ENCODE measurements at regions not wholly inside any gene's neighbourhood (a gene's known extent, or its start where the extent isn't known, plus 50 kb on each side); places are given as distances from the start of the nearest gene placed in this dataset.

DNA sequence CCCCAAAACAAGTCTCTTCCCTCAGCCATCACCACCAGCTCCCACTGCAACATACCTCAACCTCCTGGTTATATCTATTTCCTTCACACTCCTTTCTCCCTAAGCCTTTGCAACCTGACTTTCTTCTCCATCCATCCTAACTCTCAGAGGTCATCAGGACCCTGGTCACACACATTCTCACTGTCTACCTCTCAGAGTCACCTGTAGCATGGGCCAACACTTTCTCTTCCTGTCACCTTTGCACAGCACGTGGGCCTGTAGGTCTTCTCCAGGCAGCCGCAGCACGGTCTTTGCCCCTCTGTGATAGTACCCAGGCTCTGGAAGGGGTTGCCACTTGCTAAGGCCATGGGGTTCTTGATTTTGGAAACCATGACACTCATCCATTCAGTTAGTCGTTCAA lies 921.1 kb downstream of the UQCRFS1 start:
- TF ChIP-seq, protein P1, sequence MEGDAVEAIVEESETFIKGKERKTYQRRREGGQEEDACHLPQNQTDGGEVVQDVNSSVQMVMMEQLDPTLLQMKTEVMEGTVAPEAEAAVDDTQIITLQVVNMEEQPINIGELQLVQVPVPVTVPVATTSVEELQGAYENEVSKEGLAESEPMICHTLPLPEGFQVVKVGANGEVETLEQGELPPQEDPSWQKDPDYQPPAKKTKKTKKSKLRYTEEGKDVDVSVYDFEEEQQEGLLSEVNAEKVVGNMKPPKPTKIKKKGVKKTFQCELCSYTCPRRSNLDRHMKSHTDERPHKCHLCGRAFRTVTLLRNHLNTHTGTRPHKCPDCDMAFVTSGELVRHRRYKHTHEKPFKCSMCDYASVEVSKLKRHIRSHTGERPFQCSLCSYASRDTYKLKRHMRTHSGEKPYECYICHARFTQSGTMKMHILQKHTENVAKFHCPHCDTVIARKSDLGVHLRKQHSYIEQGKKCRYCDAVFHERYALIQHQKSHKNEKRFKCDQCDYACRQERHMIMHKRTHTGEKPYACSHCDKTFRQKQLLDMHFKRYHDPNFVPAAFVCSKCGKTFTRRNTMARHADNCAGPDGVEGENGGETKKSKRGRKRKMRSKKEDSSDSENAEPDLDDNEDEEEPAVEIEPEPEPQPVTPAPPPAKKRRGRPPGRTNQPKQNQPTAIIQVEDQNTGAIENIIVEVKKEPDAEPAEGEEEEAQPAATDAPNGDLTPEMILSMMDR (conservative IDR thresholded peaks at IDR 0.05; ENCODE audit: low read length): no peak
- TF ChIP-seq EZH2phosphoT487 (IDR thresholded peaks at IDR 0.05; ENCODE audit: borderline replicate concordance): no peak

Data from Loucy (cell line).